NCI-H2227 treated with DMSO at 0.1 percent for 48 hours (cell line): ENCODE measurements at regions not wholly inside any gene's neighbourhood (a gene's known extent, or its start where the extent isn't known, plus 50 kb on each side); places are given as distances from the start of the nearest gene placed in this dataset.

Source experiments
- DNase-seq: peaks from one replicate; lab custom pipeline; 2025; lab: John Stamatoyannopoulos, UW

GRCh38 chr5:173782671-173783101, 105.5 kb upstream of the CPEB4 start:
- no peak for DNase-seq

GRCh38 chr5:173783371-173783770, 104.8 kb upstream of the CPEB4 start:
- DNase-seq: no peak

GRCh38 chr5:173785400-173785799, 102.7 kb upstream of the CPEB4 start:
- DNase-seq: no peak

- no peak for DNase-seq
These were observed 102.3 kb upstream of the CPEB4 start for GRCh38 chr5:173785866-173786265.

GRCh38 chr5:173786286-173787187, 101.6 kb upstream of the CPEB4 start:
- no peak for DNase-seq

- DNase-seq: no peak
These were observed 98.9 kb upstream of the CPEB4 start for GRCh38 chr5:173789031-173789920.

GRCh38 chr5:173790177-173790719, 97.9 kb upstream of the CPEB4 start:
- DNase-seq: no peak

- DNase-seq: no peak
These were observed 97.2 kb upstream of the CPEB4 start for GRCh38 chr5:173790836-173791546.

GRCh38 chr5:173791878-173792277, 96.3 kb upstream of the CPEB4 start:
- no peak for DNase-seq

GRCh38 chr5:173792781-173793547, 95.2 kb upstream of the CPEB4 start:
- DNase-seq: no peak

- DNase-seq: no peak
These were observed 94.3 kb upstream of the CPEB4 start for GRCh38 chr5:173793648-173794548.

- no peak for DNase-seq
These were observed 93.2 kb upstream of the CPEB4 start for GRCh38 chr5:173794901-173795416.

GRCh38 chr5:173795601-173796000, 92.5 kb upstream of the CPEB4 start:
- DNase-seq: no peak

GRCh38 chr5:173796721-173797495, 91.2 kb upstream of the CPEB4 start:
- DNase-seq: no peak

GRCh38 chr5:173798127-173798810, 89.9 kb upstream of the CPEB4 start:
- no peak for DNase-seq

- no peak for DNase-seq
These were observed 87.8 kb upstream of the CPEB4 start for GRCh38 chr5:173800340-173800739.

- no peak for DNase-seq
These were observed 87.1 kb upstream of the CPEB4 start for GRCh38 chr5:173801006-173801405.

- no peak for DNase-seq
These were observed 85.4 kb upstream of the CPEB4 start for GRCh38 chr5:173802670-173803165.
